Hepatocyte (in vitro differentiated cells): ENCODE measurements at regions not wholly inside any gene's neighbourhood (a gene's known extent, or its start where the extent isn't known, plus 50 kb on each side); places are given as distances from the start of the nearest gene placed in this dataset.

Experiments
- DNase-seq: peaks from one replicate; pipeline ENCODE4 v3.0.0-alpha.2; 2016; ENCODE audit warnings: low spot score
- H2AFZ ChIP-seq: fragments of 200-600 bp; sonication (generic); 2 replicates; pipeline ENCODE4 v1.6.0; 2016; ENCODE audit warnings: antibody characterized with exemption, mild to moderate bottlenecking
- H3K27ac ChIP-seq: fragments of 200-600 bp; sonication (generic); 2 replicates; pipeline ENCODE4 v1.5.1; 2016; ENCODE audit warnings: mild to moderate bottlenecking
- H3K27me3 ChIP-seq: fragments of 200-600 bp; sonication (generic); 2 replicates; pipeline ENCODE4 v1.6.1; 2016
- H3K36me3 ChIP-seq: fragments of 200-600 bp; sonication (generic); replicated peaks from 2 replicates; pipeline ENCODE4 v1.5.1; 2016; ENCODE audit warnings: low read depth; ENCODE audit not compliant: insufficient read depth
- H3K4me1 ChIP-seq: fragments of 200-600 bp; sonication (generic); 2 replicates; pipeline ENCODE4 v1.5.1; 2016; ENCODE audit warnings: mild to moderate bottlenecking, moderate library complexity; ENCODE audit not compliant: insufficient read depth
- H3K4me2 ChIP-seq: fragments of 200-600 bp; sonication (generic); 2 replicates; pipeline ENCODE4 v1.6.0; 2016
- H3K4me3 ChIP-seq: fragments of 200-600 bp; sonication (generic); 2 replicates; pipeline ENCODE4 v1.5.1; 2016; ENCODE audit warnings: mild to moderate bottlenecking
- H3K79me2 ChIP-seq: fragments of 200-600 bp; sonication (generic); 2 replicates; pipeline ENCODE4 v1.6.0; 2017; ENCODE audit warnings: mild to moderate bottlenecking
- H3K9me2 ChIP-seq: fragments of 200-600 bp; sonication (generic); replicated peaks from 2 replicates; pipeline ENCODE4 v1.6.0; 2017; ENCODE audit warnings: mild to moderate bottlenecking; ENCODE audit not compliant: insufficient read depth
- H3K9me3 ChIP-seq: fragments of 200-600 bp; sonication (generic); 2 replicates; pipeline ENCODE4 v1.5.1; 2016; ENCODE audit warnings: low read depth, mild to moderate bottlenecking
- H4K20me1 ChIP-seq: fragments of 200-600 bp; sonication (generic); 2 replicates; pipeline ENCODE4 v1.6.0; 2016; ENCODE audit warnings: mild to moderate bottlenecking; ENCODE audit not compliant: insufficient read depth, poor library complexity, severe bottlenecking
- EZH2 ChIP-seq: fragments of 200-600 bp; sonication (generic); IDR thresholded peaks from 2 replicates; pipeline ENCODE4 v1.6.1; 2016; ENCODE audit warnings: antibody characterized with exemption, mild to moderate bottlenecking, borderline replicate concordance
- EZH2phosphoT487 ChIP-seq: fragments of 200-600 bp; sonication (generic); IDR thresholded peaks from one replicate; pipeline ENCODE4 v1.6.1; 2018; ENCODE audit warnings: antibody characterized with exemption, mild to moderate bottlenecking, low read depth, moderate library complexity; ENCODE audit not compliant: unreplicated experiment, severe bottlenecking
- WGBS: methylation state at CpG from one replicate; pipeline ENCODE4 v1.1.6; 2016; ENCODE audit warnings: low lambda C conversion rate; ENCODE audit errors: missing lambda C conversion rate; 5-methylcytosine and 5-hydroxymethylcytosine counted together
- TF ChIP-seq, protein P1 (sequence below): fragments of 200-600 bp; sonication (generic); IDR thresholded peaks from 2 replicates; pipeline ENCODE4 v1.5.1; 2016; ENCODE audit warnings: antibody characterized with exemption, mild to moderate bottlenecking; ENCODE audit not compliant: poor library complexity

DNA sequence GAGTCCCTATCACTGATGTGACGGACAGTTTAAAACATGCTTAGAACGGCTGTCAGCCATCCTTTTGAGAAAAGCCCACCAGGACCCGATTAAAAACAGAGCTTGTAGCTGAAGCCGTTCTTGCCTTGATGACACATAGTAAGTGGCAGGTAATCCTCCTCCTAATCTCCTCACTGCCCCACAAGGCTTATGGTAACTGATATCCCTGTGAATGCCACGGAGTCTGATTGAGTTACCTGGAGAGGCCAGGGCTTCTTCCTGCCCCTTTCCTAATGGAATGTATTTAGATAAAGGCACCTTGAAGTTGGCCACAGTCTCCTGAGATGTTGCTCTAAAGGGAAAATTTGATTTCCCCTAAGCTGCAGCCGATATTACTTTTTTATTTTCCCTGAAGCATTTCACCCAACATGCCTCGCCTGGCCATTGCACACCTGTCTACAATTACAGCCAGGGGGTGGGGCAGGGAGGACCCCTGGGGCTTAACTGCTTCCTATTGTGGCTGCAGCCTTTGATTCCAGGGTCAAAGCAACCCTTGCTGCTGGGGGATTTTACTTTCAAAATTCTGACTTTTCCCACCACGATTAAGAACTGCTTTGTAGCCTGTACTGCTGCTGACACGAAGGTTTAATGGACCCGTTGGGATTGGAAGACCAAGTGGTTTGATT is 169.0 kb upstream of the GPR26 start:
- H3K36me3 ChIP-seq = no peaks in the 10 kb centered on the region
- H2AFZ ChIP-seq = no peak overlapping the region
- H3K27ac ChIP-seq = no peak overlapping the region
- WGBS = 39% methylated on average over 10 of the region's 10 CpGs
- H3K4me2 ChIP-seq = no peak overlapping the region
- H3K27me3 ChIP-seq = no peaks in the 10 kb centered on the region
- H3K9me2 ChIP-seq = no peaks in the 10 kb centered on the region
- H3K79me2 ChIP-seq = no peaks in the 10 kb centered on the region
- no peak overlapping the region for H3K4me3 ChIP-seq
- DNase-seq = no peak
- H3K4me1 ChIP-seq = no peaks in the 10 kb centered on the region
- TF ChIP-seq, protein P1, sequence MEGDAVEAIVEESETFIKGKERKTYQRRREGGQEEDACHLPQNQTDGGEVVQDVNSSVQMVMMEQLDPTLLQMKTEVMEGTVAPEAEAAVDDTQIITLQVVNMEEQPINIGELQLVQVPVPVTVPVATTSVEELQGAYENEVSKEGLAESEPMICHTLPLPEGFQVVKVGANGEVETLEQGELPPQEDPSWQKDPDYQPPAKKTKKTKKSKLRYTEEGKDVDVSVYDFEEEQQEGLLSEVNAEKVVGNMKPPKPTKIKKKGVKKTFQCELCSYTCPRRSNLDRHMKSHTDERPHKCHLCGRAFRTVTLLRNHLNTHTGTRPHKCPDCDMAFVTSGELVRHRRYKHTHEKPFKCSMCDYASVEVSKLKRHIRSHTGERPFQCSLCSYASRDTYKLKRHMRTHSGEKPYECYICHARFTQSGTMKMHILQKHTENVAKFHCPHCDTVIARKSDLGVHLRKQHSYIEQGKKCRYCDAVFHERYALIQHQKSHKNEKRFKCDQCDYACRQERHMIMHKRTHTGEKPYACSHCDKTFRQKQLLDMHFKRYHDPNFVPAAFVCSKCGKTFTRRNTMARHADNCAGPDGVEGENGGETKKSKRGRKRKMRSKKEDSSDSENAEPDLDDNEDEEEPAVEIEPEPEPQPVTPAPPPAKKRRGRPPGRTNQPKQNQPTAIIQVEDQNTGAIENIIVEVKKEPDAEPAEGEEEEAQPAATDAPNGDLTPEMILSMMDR = no peak
- TF ChIP-seq EZH2 = no peak
- TF ChIP-seq EZH2phosphoT487 = no peak
- H4K20me1 ChIP-seq = no peaks in the 10 kb centered on the region
- H3K9me3 ChIP-seq = no peaks in the 10 kb centered on the region

DNA sequence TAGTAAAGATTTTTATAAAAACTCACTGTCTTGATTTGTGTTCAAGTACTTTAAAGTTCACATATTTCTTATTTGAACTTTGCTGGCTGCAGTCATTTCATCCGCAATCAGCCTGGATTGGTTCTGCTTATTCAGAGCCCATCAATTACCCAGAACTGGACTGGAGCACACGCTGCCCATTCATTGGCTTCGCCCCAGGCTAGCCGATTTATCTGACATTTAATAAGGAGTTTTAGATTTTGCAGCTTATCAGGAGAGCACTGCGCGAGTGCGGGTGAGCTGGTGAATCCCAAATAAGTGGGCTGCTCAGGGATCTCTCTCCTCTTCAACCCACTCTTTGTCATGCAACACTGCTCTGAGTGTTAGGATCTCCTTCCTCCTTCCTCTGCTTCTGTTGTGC is 166.0 kb upstream of the GPR26 start:
- WGBS = 84% methylated on average over 7 of the region's 7 CpGs
- Histone ChIP-seq H3K4me2 (no peak overlapping the region), H3K9me2 (no peaks in the 10 kb centered on the region), H3K4me3 (no peak overlapping the region), H3K36me3 (no peaks in the 10 kb centered on the region), H3K9me3 (no peaks in the 10 kb centered on the region), H4K20me1 (no peaks in the 10 kb centered on the region), H3K4me1 (no peaks in the 10 kb centered on the region), H3K27ac (no peak overlapping the region), H3K79me2 (no peaks in the 10 kb centered on the region), H2AFZ (no peak overlapping the region), H3K27me3 (no peaks in the 10 kb centered on the region)
- TF ChIP-seq EZH2phosphoT487 (no peak), EZH2 (no peak)
- TF ChIP-seq, protein P1 = no peak
- DNase-seq = no peak

DNA sequence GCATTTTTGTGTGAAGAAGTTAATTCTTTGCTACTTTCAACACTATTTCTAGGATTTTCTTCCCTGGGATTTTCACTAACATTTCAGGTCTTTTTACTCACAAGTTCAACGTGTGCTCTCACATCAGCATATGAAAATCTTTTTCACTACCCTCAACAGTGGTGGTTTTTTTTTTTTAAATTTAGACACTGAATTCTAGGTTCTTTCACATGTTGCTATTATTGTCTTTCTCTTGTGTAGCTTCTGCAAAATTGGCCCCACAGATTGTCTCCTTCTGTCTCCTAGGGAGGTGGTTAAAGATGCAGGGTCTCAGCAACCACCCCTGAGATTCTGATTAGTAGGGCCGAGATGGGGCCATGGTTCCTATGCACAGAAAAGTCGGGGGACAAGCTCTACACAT is 165.0 kb upstream of the GPR26 start:
- 92% methylated on average over 3 of the region's 3 CpGs for WGBS

More for the DNA sequence above, 165.0 kb upstream of the GPR26 start:
- no peaks in the 10 kb centered on the region for H3K36me3 ChIP-seq
- H3K9me3 ChIP-seq = no peaks in the 10 kb centered on the region
- no peak overlapping the region for H2AFZ ChIP-seq
- DNase-seq = no peak
- H3K4me2 ChIP-seq = no peak overlapping the region
- no peaks in the 10 kb centered on the region for H3K27me3 ChIP-seq
- TF ChIP-seq, protein P1 = no peak
- no peaks in the 10 kb centered on the region for H3K9me2 ChIP-seq
- no peak overlapping the region for H3K27ac ChIP-seq
- H3K4me1 ChIP-seq = no peaks in the 10 kb centered on the region
- H4K20me1 ChIP-seq = no peaks in the 10 kb centered on the region
- H3K79me2 ChIP-seq = no peaks in the 10 kb centered on the region
- H3K4me3 ChIP-seq = no peak overlapping the region
